ENCODE measurements at regions not wholly inside any gene's neighbourhood (a gene's known extent, or its start where the extent isn't known, plus 50 kb on each side); places are given as distances from the start of the nearest gene placed in this dataset.

GRCh38 chr1:118302145-118302544, 117.1 kb upstream of the SPAG17 start:
- Histone ChIP-seq H3K4me3 (ENCODE audit: low read length, poor library complexity, severe bottlenecking) (no peak overlapping the region), H3K9ac (ENCODE audit: low read depth, low read length, poor library complexity, severe bottlenecking) (no peak overlapping the region), H4K20me1 (ENCODE audit: insufficient read depth, low read length, poor library complexity, severe bottlenecking) (no peaks in the 10 kb centered on the region), H3K9me3 (ENCODE audit: insufficient read depth, low read depth, low read length) (no peaks in the 10 kb centered on the region), H2AFZ (ENCODE audit: low read length) (no peak overlapping the region), H3F3A (ENCODE audit: low read depth) (no peaks in the 10 kb centered on the region), H3K4me1 (ENCODE audit: insufficient read depth, low read length, poor library complexity, severe bottlenecking) (no peaks in the 10 kb centered on the region), H3K27me3 (ENCODE audit: insufficient read depth, low read length, poor library complexity, severe bottlenecking) (no peaks in the 10 kb centered on the region), H3K36me3 (ENCODE audit: insufficient read depth, low read length) (no peaks in the 10 kb centered on the region), H3K9me2 (replicated peaks; ENCODE audit: low read depth, low read length) (no peaks in the 10 kb centered on the region), H3K4me2 (ENCODE audit: low read depth, low read length, poor library complexity, severe bottlenecking) (no peak overlapping the region), H3K79me2 (ENCODE audit: insufficient read depth, low read length) (no peaks in the 10 kb centered on the region)
- no peak for TF ChIP-seq EZH2phosphoT487 (IDR thresholded peaks at IDR 0.05; ENCODE audit: borderline replicate concordance)
- no peak for TF ChIP-seq CTCF (conservative IDR thresholded peaks at IDR 0.05; ENCODE audit: low read length)

- no peak overlapping the region for H3K9ac ChIP-seq (ENCODE audit: low read depth, low read length, poor library complexity, severe bottlenecking)
- H3K4me3 ChIP-seq (ENCODE audit: low read length, poor library complexity, severe bottlenecking): no peak overlapping the region
- H2AFZ ChIP-seq (ENCODE audit: low read length): no peak overlapping the region
- H3K27me3 ChIP-seq (ENCODE audit: insufficient read depth, low read length, poor library complexity, severe bottlenecking): no peaks in the 10 kb centered on the region
- no peaks in the 10 kb centered on the region for H3K4me1 ChIP-seq (ENCODE audit: insufficient read depth, low read length, poor library complexity, severe bottlenecking)
- no peaks in the 10 kb centered on the region for H3K79me2 ChIP-seq (ENCODE audit: insufficient read depth, low read length)
- no peaks in the 10 kb centered on the region for H3K9me2 ChIP-seq (replicated peaks; ENCODE audit: low read depth, low read length)
- no peaks in the 10 kb centered on the region for H3K9me3 ChIP-seq (ENCODE audit: insufficient read depth, low read depth, low read length)
- no peaks in the 10 kb centered on the region for H3F3A ChIP-seq (ENCODE audit: low read depth)
- no peak for TF ChIP-seq EZH2phosphoT487 (IDR thresholded peaks at IDR 0.05; ENCODE audit: borderline replicate concordance)
- no peak for TF ChIP-seq CTCF (conservative IDR thresholded peaks at IDR 0.05; ENCODE audit: low read length)
- no peak overlapping the region for H3K4me2 ChIP-seq (ENCODE audit: low read depth, low read length, poor library complexity, severe bottlenecking)
- no peaks in the 10 kb centered on the region for H4K20me1 ChIP-seq (ENCODE audit: insufficient read depth, low read length, poor library complexity, severe bottlenecking)
- H3K36me3 ChIP-seq (ENCODE audit: insufficient read depth, low read length): no peaks in the 10 kb centered on the region
Observed at GRCh38 chr1:118300808-118301207, 115.8 kb upstream of the SPAG17 start.

GRCh38 chr1:118298397-118298796, 113.4 kb upstream of the SPAG17 start:
- Histone ChIP-seq H4K20me1 (ENCODE audit: insufficient read depth, low read length, poor library complexity, severe bottlenecking) (no peaks in the 10 kb centered on the region), H3K36me3 (ENCODE audit: insufficient read depth, low read length) (no peaks in the 10 kb centered on the region), H3F3A (ENCODE audit: low read depth) (no peaks in the 10 kb centered on the region), H3K9me3 (ENCODE audit: insufficient read depth, low read depth, low read length) (peaks cover 2% of the 10 kb centered on the region; the same call in 1 of the 2 replicates), H2AFZ (ENCODE audit: low read length) (no peak overlapping the region), H3K79me2 (ENCODE audit: insufficient read depth, low read length) (no peaks in the 10 kb centered on the region), H3K4me1 (ENCODE audit: insufficient read depth, low read length, poor library complexity, severe bottlenecking) (no peaks in the 10 kb centered on the region), H3K27me3 (ENCODE audit: insufficient read depth, low read length, poor library complexity, severe bottlenecking) (no peaks in the 10 kb centered on the region), H3K9ac (ENCODE audit: low read depth, low read length, poor library complexity, severe bottlenecking) (no peak overlapping the region), H3K4me2 (ENCODE audit: low read depth, low read length, poor library complexity, severe bottlenecking) (no peak overlapping the region), H3K4me3 (ENCODE audit: low read length, poor library complexity, severe bottlenecking) (no peak overlapping the region), H3K9me2 (replicated peaks; ENCODE audit: low read depth, low read length) (no peaks in the 10 kb centered on the region)
- TF ChIP-seq CTCF (conservative IDR thresholded peaks at IDR 0.05; ENCODE audit: low read length) (no peak), EZH2phosphoT487 (IDR thresholded peaks at IDR 0.05; ENCODE audit: borderline replicate concordance) (no peak)

Data from Loucy (cell line).